ENCODE measurements at regions not wholly inside any gene's neighbourhood (a gene's known extent, or its start where the extent isn't known, plus 50 kb on each side); places are given as distances from the start of the nearest gene placed in this dataset.

DNA sequence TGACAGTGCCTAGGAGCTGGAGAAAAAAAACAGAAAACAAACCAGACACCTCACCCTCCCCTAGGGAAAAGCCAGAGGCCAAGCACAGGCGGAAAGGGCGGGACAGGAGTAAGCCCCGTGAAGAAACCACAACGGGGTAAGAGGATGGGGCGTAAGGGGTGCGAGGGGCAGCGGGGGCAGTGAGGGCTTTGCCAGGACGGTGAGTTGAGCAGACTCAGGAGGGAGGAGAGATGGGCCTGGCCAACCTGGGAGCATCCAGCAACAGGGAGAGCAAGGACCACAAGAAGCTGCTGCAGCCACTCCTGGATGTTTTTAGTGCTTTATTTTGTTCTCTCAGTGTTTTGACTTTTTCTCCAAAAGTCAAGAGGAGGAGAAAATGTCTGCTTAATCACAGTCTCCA is 114.1 kb upstream of the SOX1 start:
- H3K9me3 ChIP-seq (ENCODE audit: control insufficient read depth, low read depth, low read length), result peaks cover 3% of the 10 kb centered on the region
- H3K4me3 ChIP-seq (ENCODE audit: low read length), result no peak overlapping the region
- H3K27ac ChIP-seq (ENCODE audit: low read length), result no peak overlapping the region
- peaks cover 2% of the 10 kb centered on the region for H3K27me3 ChIP-seq (ENCODE audit: control insufficient read depth, insufficient read depth, low read length)
- H3K4me1 ChIP-seq (ENCODE audit: control insufficient read depth, insufficient read depth, low read length), result no peaks in the 10 kb centered on the region
- DNase-seq, result no peak
- H3K36me3 ChIP-seq (ENCODE audit: control insufficient read depth, insufficient read depth, low read length), result no peaks in the 10 kb centered on the region
- whole genome bisulfite sequencing (ENCODE audit: insufficient coverage, low lambda C conversion rate), result 80% methylated on average over 3 of the region's 8 CpGs

GRCh38 chr13:111953546-111954178 is 113.3 kb upstream of the SOX1 start:
- Histone ChIP-seq H3K27ac (ENCODE audit: low read length) (no peak overlapping the region), H3K36me3 (ENCODE audit: control insufficient read depth, insufficient read depth, low read length) (no peaks in the 10 kb centered on the region), H3K9me3 (ENCODE audit: control insufficient read depth, low read depth, low read length) (peaks cover 3% of the 10 kb centered on the region), H3K4me1 (ENCODE audit: control insufficient read depth, insufficient read depth, low read length) (no peaks in the 10 kb centered on the region), H3K27me3 (ENCODE audit: control insufficient read depth, insufficient read depth, low read length) (peaks cover 2% of the 10 kb centered on the region), H3K4me3 (ENCODE audit: low read length) (no peak overlapping the region)
- DNase-seq, result no peak
- no CpG with 5 or more reads among the region's 16 CpGs for WGBS (ENCODE audit: insufficient coverage, low lambda C conversion rate)

DNA sequence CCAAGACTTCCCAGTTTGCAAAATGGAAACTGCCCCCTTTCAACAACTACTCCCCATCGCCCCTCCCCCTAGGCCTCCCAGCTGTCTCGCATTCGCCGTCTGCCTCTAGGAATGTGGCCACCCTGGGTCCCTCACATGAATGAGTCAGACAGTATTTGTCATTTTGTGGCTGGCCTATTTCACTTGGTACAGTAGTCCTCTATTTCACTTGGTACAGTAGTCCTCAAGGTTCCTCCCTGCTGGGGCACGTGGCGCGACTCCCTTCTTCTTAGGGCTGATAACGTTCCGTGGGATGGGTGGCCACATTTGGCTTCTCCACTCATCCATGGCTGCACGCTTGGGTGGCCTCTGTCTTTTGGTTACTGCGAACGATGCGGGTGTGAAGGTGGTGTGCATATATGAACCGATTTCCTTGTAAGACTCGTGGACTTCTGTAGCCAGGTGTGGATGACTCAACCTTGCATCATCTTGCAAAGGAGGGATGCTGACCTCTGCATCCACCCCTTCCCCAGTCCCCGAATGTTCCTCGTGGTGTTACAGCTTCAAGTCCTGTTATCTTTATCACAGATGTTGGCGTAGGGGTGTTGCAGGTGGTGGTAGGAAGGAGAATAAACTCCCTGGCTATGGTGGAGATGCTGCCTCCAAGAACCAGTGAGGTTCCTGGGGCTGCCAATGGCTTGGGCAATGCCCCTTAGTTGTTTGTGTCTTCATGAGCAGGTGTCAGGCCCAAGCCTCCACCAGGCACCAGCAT is 112.1 kb upstream of the SOX1 start:
- no CpG with 5 or more reads among the region's 18 CpGs for WGBS (ENCODE audit: insufficient coverage, low lambda C conversion rate)
- Histone ChIP-seq H3K9me3 (ENCODE audit: control insufficient read depth, low read depth, low read length) (peaks cover 3% of the 10 kb centered on the region), H3K36me3 (ENCODE audit: control insufficient read depth, insufficient read depth, low read length) (no peaks in the 10 kb centered on the region), H3K4me3 (ENCODE audit: low read length) (no peak overlapping the region), H3K27ac (ENCODE audit: low read length) (no peak overlapping the region), H3K4me1 (ENCODE audit: control insufficient read depth, insufficient read depth, low read length) (no peaks in the 10 kb centered on the region), H3K27me3 (ENCODE audit: control insufficient read depth, insufficient read depth, low read length) (peaks cover 2% of the 10 kb centered on the region)
- DNase-seq, result no peak

GRCh38 chr13:111955412-111956065 is 111.4 kb upstream of the SOX1 start:
- no peaks in the 10 kb centered on the region for H3K36me3 ChIP-seq (ENCODE audit: control insufficient read depth, insufficient read depth, low read length)
- no peaks in the 10 kb centered on the region for H3K4me1 ChIP-seq (ENCODE audit: control insufficient read depth, insufficient read depth, low read length)
- H3K9me3 ChIP-seq (ENCODE audit: control insufficient read depth, low read depth, low read length), result peaks cover 3% of the 10 kb centered on the region
- no peak overlapping the region for H3K4me3 ChIP-seq (ENCODE audit: low read length)
- peaks cover 2% of the 10 kb centered on the region for H3K27me3 ChIP-seq (ENCODE audit: control insufficient read depth, insufficient read depth, low read length)
- no CpG with 5 or more reads among the region's 27 CpGs for WGBS (ENCODE audit: insufficient coverage, low lambda C conversion rate)
- no peak overlapping the region for H3K27ac ChIP-seq (ENCODE audit: low read length)
- DNase-seq, result no peak

DNA sequence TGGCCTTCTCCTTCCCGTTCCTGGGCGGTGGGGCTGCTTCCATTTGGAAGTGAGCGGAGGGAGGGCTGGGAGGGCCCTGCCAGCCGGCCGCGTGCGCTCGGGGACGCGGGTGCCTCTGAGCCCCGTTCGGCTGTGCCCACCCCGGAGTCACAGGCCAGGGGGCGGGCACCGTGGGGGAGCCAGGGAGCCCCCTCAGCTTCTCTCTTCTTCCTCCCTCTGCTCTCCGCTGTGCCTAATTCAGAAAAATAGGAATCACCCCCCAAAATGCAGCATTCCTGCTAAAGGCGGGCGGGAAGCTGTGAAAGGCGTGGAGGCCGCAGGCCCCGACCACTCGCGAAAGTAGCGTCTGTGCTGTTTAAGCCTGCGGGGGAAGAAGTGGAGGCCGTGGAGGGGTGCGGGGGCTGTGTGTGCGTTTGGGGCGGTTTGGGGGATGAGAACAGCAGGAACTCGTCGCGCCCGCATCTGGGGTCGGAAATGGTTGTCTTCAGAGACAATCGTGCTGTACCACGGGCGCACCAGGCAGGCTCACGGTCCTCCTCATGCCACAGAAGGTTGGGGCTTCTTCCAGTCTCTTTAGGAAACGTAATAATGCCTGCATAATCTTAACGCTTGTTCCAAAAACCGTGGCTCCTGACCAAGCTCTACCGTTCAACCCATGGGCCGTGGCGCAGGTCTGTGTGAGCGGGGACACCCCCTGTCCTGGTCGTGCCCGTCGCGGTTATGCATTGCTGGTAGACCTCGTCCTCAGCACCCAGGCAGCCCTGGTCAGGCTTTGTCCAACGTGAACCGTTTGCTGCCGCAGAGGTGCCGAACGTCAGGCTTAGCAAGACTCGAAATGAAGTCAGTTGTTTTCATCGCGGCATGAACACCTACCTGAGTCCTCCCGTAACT is 110.4 kb upstream of the SOX1 start:
- no peak overlapping the region for H3K27ac ChIP-seq (ENCODE audit: low read length)
- no peaks in the 10 kb centered on the region for H3K36me3 ChIP-seq (ENCODE audit: control insufficient read depth, insufficient read depth, low read length)
- peaks cover 3% of the 10 kb centered on the region for H3K9me3 ChIP-seq (ENCODE audit: control insufficient read depth, low read depth, low read length)
- no peaks in the 10 kb centered on the region for H3K4me1 ChIP-seq (ENCODE audit: control insufficient read depth, insufficient read depth, low read length)
- DNase-seq, result no peak
- no peak overlapping the region for H3K4me3 ChIP-seq (ENCODE audit: low read length)
- peaks cover 2% of the 10 kb centered on the region for H3K27me3 ChIP-seq (ENCODE audit: control insufficient read depth, insufficient read depth, low read length)
- no CpG with 5 or more reads among the region's 59 CpGs for WGBS (ENCODE audit: insufficient coverage, low lambda C conversion rate)

- WGBS (ENCODE audit: insufficient coverage, low lambda C conversion rate), result 38% methylated on average over 1 of the region's 14 CpGs
- Histone ChIP-seq H3K9me3 (ENCODE audit: control insufficient read depth, low read depth, low read length) (peaks cover 3% of the 10 kb centered on the region), H3K4me1 (ENCODE audit: control insufficient read depth, insufficient read depth, low read length) (no peaks in the 10 kb centered on the region), H3K27me3 (ENCODE audit: control insufficient read depth, insufficient read depth, low read length) (peaks cover 2% of the 10 kb centered on the region), H3K4me3 (ENCODE audit: low read length) (no peak overlapping the region), H3K27ac (ENCODE audit: low read length) (no peak overlapping the region), H3K36me3 (ENCODE audit: control insufficient read depth, insufficient read depth, low read length) (no peaks in the 10 kb centered on the region)
- no peak for DNase-seq
Measured at GRCh38 chr13:111957913-111958450, 109.0 kb upstream of the SOX1 start.

- Histone ChIP-seq H3K4me1 (ENCODE audit: control insufficient read depth, insufficient read depth, low read length) (no peaks in the 10 kb centered on the region), H3K36me3 (ENCODE audit: control insufficient read depth, insufficient read depth, low read length) (no peaks in the 10 kb centered on the region), H3K4me3 (ENCODE audit: low read length) (no peak overlapping the region), H3K27me3 (ENCODE audit: control insufficient read depth, insufficient read depth, low read length) (peaks cover 2% of the 10 kb centered on the region), H3K27ac (ENCODE audit: low read length) (no peak overlapping the region), H3K9me3 (ENCODE audit: control insufficient read depth, low read depth, low read length) (peaks cover 3% of the 10 kb centered on the region)
- no peak for DNase-seq
- WGBS (ENCODE audit: insufficient coverage, low lambda C conversion rate), result 80% methylated on average over 1 of the region's 11 CpGs
Measured at GRCh38 chr13:111958612-111959395, 108.1 kb upstream of the SOX1 start.

- no peaks in the 10 kb centered on the region for H3K36me3 ChIP-seq (ENCODE audit: control insufficient read depth, insufficient read depth, low read length)
- no peak overlapping the region for H3K27ac ChIP-seq (ENCODE audit: low read length)
- no peaks in the 10 kb centered on the region for H3K4me1 ChIP-seq (ENCODE audit: control insufficient read depth, insufficient read depth, low read length)
- peaks cover under 1% of the 10 kb centered on the region for H3K27me3 ChIP-seq (ENCODE audit: control insufficient read depth, insufficient read depth, low read length)
- H3K4me3 ChIP-seq (ENCODE audit: low read length), result no peak overlapping the region
- peaks cover 1% of the 10 kb centered on the region for H3K9me3 ChIP-seq (ENCODE audit: control insufficient read depth, low read depth, low read length)
- no peak for DNase-seq
Measured at GRCh38 chr13:111960152-111960772, 106.7 kb upstream of the SOX1 start.

GRCh38 chr13:111961236-111961635 is 105.7 kb upstream of the SOX1 start:
- no peak overlapping the region for H3K4me3 ChIP-seq (ENCODE audit: low read length)
- no peaks in the 10 kb centered on the region for H3K27me3 ChIP-seq (ENCODE audit: control insufficient read depth, insufficient read depth, low read length)
- no CpG with 5 or more reads among the region's 10 CpGs for WGBS (ENCODE audit: insufficient coverage, low lambda C conversion rate)
- no peaks in the 10 kb centered on the region for H3K4me1 ChIP-seq (ENCODE audit: control insufficient read depth, insufficient read depth, low read length)
- no peak for DNase-seq
- no peaks in the 10 kb centered on the region for H3K36me3 ChIP-seq (ENCODE audit: control insufficient read depth, insufficient read depth, low read length)
- H3K9me3 ChIP-seq (ENCODE audit: control insufficient read depth, low read depth, low read length), result no peaks in the 10 kb centered on the region
- no peak overlapping the region for H3K27ac ChIP-seq (ENCODE audit: low read length)
